HFF-Myc (cell line): ENCODE measurements at regions not wholly inside any gene's neighbourhood (a gene's known extent, or its start where the extent isn't known, plus 50 kb on each side); places are given as distances from the start of the nearest gene placed in this dataset.
"Not testable (repeated sequence)": the region's sequence is repeated elsewhere in the genome, so short reads cannot be mapped to it uniquely, and the experiment has no call there.

Experiments
- DNase-seq: peaks from one replicate; pipeline ENCODE4 v3.0.0-alpha.2; 2011; ENCODE audit warnings: low read depth; ENCODE audit errors: extremely low read depth
- H3K4me3 ChIP-seq: replicated peaks from 2 replicates; pipeline ENCODE4 v1.5.1; 2011; ENCODE audit warnings: low read depth, mild to moderate bottlenecking, control low read depth, low read length
- TF ChIP-seq, protein P1 (sequence below): IDR thresholded peaks from 2 replicates; pipeline ENCODE4 v1.5.1; 2012; ENCODE audit warnings: mild to moderate bottlenecking, low read depth, low read length, control low read depth; ENCODE audit errors: missing control alignments

DNA sequence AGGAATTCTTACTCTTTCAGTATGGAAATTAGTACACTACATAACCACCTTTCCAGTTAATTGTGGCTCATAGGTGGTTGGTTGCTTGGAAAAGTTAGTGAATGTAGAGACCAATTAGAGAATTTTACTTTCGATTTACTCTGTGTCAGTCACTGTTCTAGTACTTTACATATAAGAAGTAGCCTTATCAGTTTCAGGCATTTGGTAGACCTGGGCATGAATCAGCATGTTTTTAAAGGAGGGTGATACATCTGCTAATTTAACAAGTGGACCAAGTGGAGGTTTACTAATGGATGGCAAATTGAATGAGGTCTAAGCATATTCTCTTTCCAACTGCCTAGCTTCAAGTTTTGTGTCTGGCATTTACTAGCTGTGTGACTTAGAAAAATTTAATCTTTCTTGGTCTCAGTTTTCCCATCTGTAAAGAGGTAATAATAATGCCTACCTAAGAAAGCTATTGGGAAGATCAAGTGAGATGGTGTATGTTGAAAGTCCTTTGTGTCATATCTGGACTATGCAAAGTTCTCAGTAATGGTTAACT, 1158.6 kb downstream of the PLA2G4A start:
- H3K4me3 ChIP-seq = no peak overlapping the region
- TF ChIP-seq, protein P1, sequence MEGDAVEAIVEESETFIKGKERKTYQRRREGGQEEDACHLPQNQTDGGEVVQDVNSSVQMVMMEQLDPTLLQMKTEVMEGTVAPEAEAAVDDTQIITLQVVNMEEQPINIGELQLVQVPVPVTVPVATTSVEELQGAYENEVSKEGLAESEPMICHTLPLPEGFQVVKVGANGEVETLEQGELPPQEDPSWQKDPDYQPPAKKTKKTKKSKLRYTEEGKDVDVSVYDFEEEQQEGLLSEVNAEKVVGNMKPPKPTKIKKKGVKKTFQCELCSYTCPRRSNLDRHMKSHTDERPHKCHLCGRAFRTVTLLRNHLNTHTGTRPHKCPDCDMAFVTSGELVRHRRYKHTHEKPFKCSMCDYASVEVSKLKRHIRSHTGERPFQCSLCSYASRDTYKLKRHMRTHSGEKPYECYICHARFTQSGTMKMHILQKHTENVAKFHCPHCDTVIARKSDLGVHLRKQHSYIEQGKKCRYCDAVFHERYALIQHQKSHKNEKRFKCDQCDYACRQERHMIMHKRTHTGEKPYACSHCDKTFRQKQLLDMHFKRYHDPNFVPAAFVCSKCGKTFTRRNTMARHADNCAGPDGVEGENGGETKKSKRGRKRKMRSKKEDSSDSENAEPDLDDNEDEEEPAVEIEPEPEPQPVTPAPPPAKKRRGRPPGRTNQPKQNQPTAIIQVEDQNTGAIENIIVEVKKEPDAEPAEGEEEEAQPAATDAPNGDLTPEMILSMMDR = no peak
- DNase-seq = no peak

GRCh38 chr1:187991944-187992343, 1163.2 kb downstream of the PLA2G4A start:
- TF ChIP-seq, protein P1 = no peak
- H3K4me3 ChIP-seq = no peak overlapping the region
- DNase-seq = no peak

DNA sequence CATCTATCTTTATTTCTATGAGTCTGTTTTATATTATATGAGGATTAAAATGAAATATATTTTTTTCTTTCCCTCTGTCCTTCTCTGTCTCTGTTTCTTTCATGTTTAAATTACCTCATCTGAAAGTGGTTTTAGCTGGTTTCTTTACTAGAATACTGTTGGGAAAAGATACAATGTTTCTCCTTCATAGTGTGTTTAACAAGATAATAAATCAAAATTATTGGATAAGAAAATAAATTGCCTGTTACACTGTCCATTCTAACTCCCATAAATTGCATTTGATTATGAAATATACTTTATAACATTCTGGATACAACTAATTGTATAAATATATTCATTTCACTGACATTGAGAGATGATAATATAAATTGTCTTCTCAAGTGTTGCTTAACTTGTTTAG, 1168.0 kb downstream of the PLA2G4A start:
- DNase-seq = no peak
- no peak overlapping the region for H3K4me3 ChIP-seq
- TF ChIP-seq, protein P1 = no peak

DNA sequence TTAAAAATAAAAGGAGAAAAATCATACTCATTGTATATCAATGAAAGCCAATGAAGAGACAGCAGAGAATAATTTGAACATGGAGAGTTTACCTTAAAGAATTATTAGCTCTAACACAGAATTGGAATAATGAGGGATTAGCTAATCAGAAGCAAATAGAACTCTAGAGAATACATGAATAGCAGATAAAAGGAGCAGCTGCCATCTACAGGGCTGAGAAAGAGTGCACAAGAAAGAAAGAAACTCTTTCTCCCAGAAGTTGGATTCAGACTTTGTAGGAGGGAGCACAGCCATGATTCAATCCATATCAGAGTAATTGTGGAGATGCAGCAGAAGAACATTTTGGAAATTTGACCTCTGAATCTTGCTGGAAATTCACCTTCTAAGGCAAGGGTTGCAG, 1171.2 kb downstream of the PLA2G4A start:
- DNase-seq = no peak
- no peak overlapping the region for H3K4me3 ChIP-seq
- TF ChIP-seq, protein P1 = no peak

DNA sequence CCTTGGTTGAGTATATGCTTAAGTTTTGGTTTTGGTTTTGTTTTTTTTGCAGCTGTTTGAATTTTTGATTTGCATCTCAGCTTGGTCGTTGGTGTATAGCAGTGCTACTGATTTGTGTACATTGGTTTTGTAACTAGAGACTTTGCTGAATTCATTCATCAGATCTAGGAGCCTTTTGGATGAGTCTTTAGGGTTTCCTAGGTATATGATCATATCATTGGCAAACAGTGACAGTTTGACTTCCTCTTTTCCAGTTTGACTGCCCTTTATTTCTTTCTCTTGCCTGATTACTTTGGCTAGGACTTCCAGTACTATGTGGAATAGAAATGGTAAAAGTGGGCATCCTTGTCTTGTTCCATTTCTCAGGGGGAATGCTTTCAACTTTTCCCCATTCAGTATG, 1174.9 kb downstream of the PLA2G4A start:
- DNase-seq, H3K4me3 ChIP-seq: not testable (repeated sequence)

DNA sequence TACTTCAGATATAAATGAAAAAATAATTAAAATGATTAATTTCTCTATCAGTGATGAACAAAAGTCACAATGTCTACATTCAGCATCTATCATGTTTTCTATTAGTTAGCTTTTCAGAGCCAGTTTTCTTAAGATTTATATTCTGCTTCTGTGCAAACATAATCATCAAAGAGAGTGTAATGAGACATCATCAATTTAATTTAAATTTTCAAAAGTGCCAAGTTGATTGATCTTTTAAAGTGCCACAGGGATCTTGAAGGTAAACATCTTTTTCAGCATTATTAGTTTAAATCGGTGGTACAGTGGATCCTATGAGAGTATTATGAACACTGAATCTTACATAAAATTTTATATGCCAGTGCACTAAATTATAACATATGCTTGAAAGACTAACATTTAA, 1176.1 kb downstream of the PLA2G4A start:
- no peak overlapping the region for H3K4me3 ChIP-seq
- DNase-seq = no peak
- TF ChIP-seq, protein P1 = no peak

- DNase-seq = no peak
- TF ChIP-seq, protein P1 = no peak
- H3K4me3 ChIP-seq = no peak overlapping the region
Observed at GRCh38 chr1:188006354-188006753, 1177.6 kb downstream of the PLA2G4A start.

- H3K4me3 ChIP-seq, DNase-seq: not testable (repeated sequence)
Observed at GRCh38 chr1:188013222-188013849, 1184.6 kb downstream of the PLA2G4A start.
